Caco-2 (cell line): ENCODE measurements at regions not wholly inside any gene's neighbourhood (a gene's known extent, or its start where the extent isn't known, plus 50 kb on each side); places are given as distances from the start of the nearest gene placed in this dataset.

ENCODE experiments used
- BruUV-seq: library from RNA; stranded (reverse); fragments of 400-500 nt; replicated peaks from 2 replicates; lab custom pipeline; 2021; lab: Mats Ljungman, UMichigan
- CTCF ChIA-PET: fragments of 300-600 bp; sonication (Branson Sonifier 250); formaldehyde crosslinking; loops from one replicate; lab custom pipeline; 2022; ENCODE audit warnings: antibody characterized with exemption; lab: Charles Lee
- POLR2A ChIA-PET: fragments of 300-600 bp; sonication (Branson Sonifier 250); formaldehyde crosslinking; loops from one replicate; lab custom pipeline; 2022; ENCODE audit warnings: antibody characterized with exemption; lab: Charles Lee
- DNase-seq, 2 experiments: peaks; one replicate each; pipeline versions ENCODE4 v3.0.0 to v3.0.0-alpha.2; 2020 to 2022
- H3K27me3 ChIP-seq: replicated peaks from 2 replicates; pipeline ENCODE4 v1.6.0; 2011; ENCODE audit warnings: low read length; ENCODE audit not compliant: control insufficient read depth, insufficient read depth
- H3K36me3 ChIP-seq: 2 replicates; pipeline ENCODE4 v1.5.1; 2011; ENCODE audit warnings: low read length; ENCODE audit not compliant: control insufficient read depth, insufficient read depth
- H3K4me1 ChIP-seq: fragments of 250-450 bp; sonication (Bioruptor Pico); 2 replicates; pipeline ENCODE4 v1.5.1; 2020; ENCODE audit warnings: mild to moderate bottlenecking
- H3K4me3 ChIP-seq: 2 replicates; pipeline ENCODE4 v1.5.1; 2011; ENCODE audit warnings: low read depth, mild to moderate bottlenecking, control low read depth, low read length
- H3K9me3 ChIP-seq: fragments of 250-450 bp; sonication (Bioruptor Pico); 2 replicates; pipeline ENCODE4 v1.5.1; 2020; ENCODE audit warnings: mild to moderate bottlenecking, moderate library complexity
- H3K27ac Mint-ChIP-seq: one replicate; pipeline ENCODE4 v1.8.0; 2022; ENCODE audit warnings: mixed read lengths; ENCODE audit not compliant: unreplicated experiment
- H3K27me3 Mint-ChIP-seq: one replicate; pipeline ENCODE4 v1.8.0; 2022; ENCODE audit warnings: mixed read lengths; ENCODE audit not compliant: insufficient read depth, unreplicated experiment
- H3K36me3 Mint-ChIP-seq: one replicate; pipeline ENCODE4 v1.8.0; 2022; ENCODE audit warnings: mild to moderate bottlenecking, mixed read lengths; ENCODE audit not compliant: insufficient read depth, unreplicated experiment
- H3K4me1 Mint-ChIP-seq: one replicate; pipeline ENCODE4 v1.8.0; 2022; ENCODE audit warnings: low read depth, mixed read lengths; ENCODE audit not compliant: unreplicated experiment
- H3K4me3 Mint-ChIP-seq: one replicate; pipeline ENCODE4 v1.8.0; 2022; ENCODE audit warnings: mild to moderate bottlenecking, moderate library complexity, mixed read lengths; ENCODE audit not compliant: unreplicated experiment
- H3K9me3 Mint-ChIP-seq: one replicate; pipeline ENCODE4 v1.8.0; 2022; ENCODE audit warnings: mixed read lengths; ENCODE audit not compliant: unreplicated experiment
- CTCF ChIP-seq, 2 experiments: fragments of 200-600 bp in 1 of 2; IDR thresholded peaks; 1 replicate in 1 of 2; 2 replicates in 1 of 2; pipeline versions ENCODE4 v1.5.1 to v1.8.0; 2011 to 2022; ENCODE audit warnings: antibody characterized with exemption in 1 of 2, control low read depth in 1 of 2, inconsistent platforms in 1 of 2, low read depth in 1 of 2, low read length in 1 of 2, mild to moderate bottlenecking in 1 of 2, moderate library complexity in 1 of 2; ENCODE audit not compliant: insufficient read depth in 1 of 2, severe bottlenecking in 1 of 2, unreplicated experiment in 1 of 2
- intact Hi-C: fragments of 100-400 bp; cut with micrococcal nuclease; formaldehyde crosslinking; loops from one replicate; pipeline ENCODE4 v1.10.0; 2022; ENCODE audit not compliant: unreplicated experiment

GRCh38 chr11:71070490-71071453, 181.6 kb downstream of the SHANK2 start:
- no peaks in the 10 kb centered on the region for H3K4me1 Mint-ChIP-seq
- CTCF ChIA-PET = no interaction called here
- H3K27me3 ChIP-seq = no peaks in the 10 kb centered on the region
- TF ChIP-seq CTCF (IDR thresholded peaks at IDR 0.05; ENCODE audit: insufficient read depth in 1 of 2, low read depth in 1 of 2, low read length in 1 of 2, severe bottlenecking in 1 of 2, unreplicated experiment in 1 of 2) = no peak
- H3K4me3 Mint-ChIP-seq = no peak overlapping the region
- no peaks in the 10 kb centered on the region for H3K4me1 ChIP-seq
- peaks cover 46% of the 10 kb centered on the region for H3K36me3 Mint-ChIP-seq
- POLR2A ChIA-PET = no interaction called here
- intact Hi-C loops = no loop called here
- no peak overlapping the region for H3K4me3 ChIP-seq
- H3K27me3 Mint-ChIP-seq = no peaks in the 10 kb centered on the region
- H3K9me3 Mint-ChIP-seq = no peaks in the 10 kb centered on the region
- no peak for DNase-seq
- peaks cover 3% of the 10 kb centered on the region; the same call in 1 of the 2 replicates for H3K36me3 ChIP-seq
- no peaks in the 10 kb centered on the region for H3K9me3 ChIP-seq
- BruUV-seq = no TSS peak
- H3K27ac Mint-ChIP-seq = no peak overlapping the region

GRCh38 chr11:71068963-71069362, 183.4 kb downstream of the SHANK2 start:
- Mint-ChIP-seq H3K36me3 (peaks cover 28% of the 10 kb centered on the region), H3K27me3 (no peaks in the 10 kb centered on the region), H3K9me3 (no peaks in the 10 kb centered on the region), H3K4me1 (no peaks in the 10 kb centered on the region), H3K4me3 (no peak overlapping the region), H3K27ac (no peak overlapping the region)
- H3K4me3 ChIP-seq = no peak overlapping the region
- DNase-seq = no peak
- intact Hi-C loops = no loop called here
- H3K27me3 ChIP-seq = no peaks in the 10 kb centered on the region
- H3K9me3 ChIP-seq = no peaks in the 10 kb centered on the region
- no TSS peak for BruUV-seq
- ChIA-PET POLR2A (no interaction called here), CTCF (no interaction called here)
- H3K4me1 ChIP-seq = no peaks in the 10 kb centered on the region
- TF ChIP-seq CTCF (IDR thresholded peaks at IDR 0.05; ENCODE audit: insufficient read depth in 1 of 2, low read depth in 1 of 2, low read length in 1 of 2, severe bottlenecking in 1 of 2, unreplicated experiment in 1 of 2) = no peak
- peaks cover 4% of the 10 kb centered on the region; the same call in 1 of the 2 replicates for H3K36me3 ChIP-seq

GRCh38 chr11:71067753-71068152, 184.6 kb downstream of the SHANK2 start:
- Histone ChIP-seq H3K9me3 (no peaks in the 10 kb centered on the region), H3K4me1 (no peaks in the 10 kb centered on the region), H3K27me3 (no peaks in the 10 kb centered on the region), H3K4me3 (no peak overlapping the region), H3K36me3 (peaks cover 4% of the 10 kb centered on the region; the same call in 1 of the 2 replicates)
- no peaks in the 10 kb centered on the region for H3K9me3 Mint-ChIP-seq
- no peaks in the 10 kb centered on the region for H3K27me3 Mint-ChIP-seq
- intact Hi-C loops = no loop called here
- CTCF ChIA-PET = no interaction called here
- BruUV-seq = no TSS peak
- no peak for DNase-seq
- no peak overlapping the region for H3K4me3 Mint-ChIP-seq
- H3K4me1 Mint-ChIP-seq = no peaks in the 10 kb centered on the region
- POLR2A ChIA-PET = no interaction called here
- TF ChIP-seq CTCF (IDR thresholded peaks at IDR 0.05; ENCODE audit: insufficient read depth in 1 of 2, low read depth in 1 of 2, low read length in 1 of 2, severe bottlenecking in 1 of 2, unreplicated experiment in 1 of 2) = no peak
- H3K27ac Mint-ChIP-seq = no peak overlapping the region
- H3K36me3 Mint-ChIP-seq = peaks cover 16% of the 10 kb centered on the region
